ENCODE measurements at regions not wholly inside any gene's neighbourhood (a gene's known extent, or its start where the extent isn't known, plus 50 kb on each side); places are given as distances from the start of the nearest gene placed in this dataset.

DNA sequence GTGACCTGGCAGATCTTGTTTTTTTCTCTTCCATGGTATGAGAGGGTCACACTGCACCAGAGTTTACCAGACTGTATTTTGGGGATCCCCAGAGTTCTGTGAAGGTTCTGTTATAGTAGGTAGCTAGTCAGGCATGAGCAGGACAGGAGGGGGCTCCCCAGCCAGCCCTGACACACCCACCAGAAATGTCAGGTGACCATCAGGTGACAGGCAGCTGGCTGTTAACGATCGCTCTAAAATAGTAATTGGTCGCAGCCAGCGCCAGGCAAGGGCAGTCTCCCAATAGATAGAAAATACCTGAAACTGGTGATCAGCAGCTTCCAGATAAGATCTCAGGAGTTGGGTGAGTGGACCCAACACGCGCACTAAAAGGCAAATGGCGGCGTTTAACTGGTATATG is 264.9 kb downstream of the RHOU start:
- no peak for DNase-seq
- Histone ChIP-seq H3K4me3 (ENCODE audit: low read length) (no peak overlapping the region), H4K20me1 (ENCODE audit: insufficient read depth, low read length) (no peaks in the 10 kb centered on the region), H3K79me2 (ENCODE audit: low read length) (no peaks in the 10 kb centered on the region), H3F3A (ENCODE audit: insufficient read depth, low read length) (no peaks in the 10 kb centered on the region), H3K36me3 (replicated peaks; ENCODE audit: insufficient read depth, low read length) (no peaks in the 10 kb centered on the region), H3K27ac (ENCODE audit: low read length) (no peak overlapping the region), H3K9me3 (replicated peaks; ENCODE audit: insufficient read depth, low read length) (no peaks in the 10 kb centered on the region), H3K9ac (ENCODE audit: low read length) (no peak overlapping the region), H3K4me2 (ENCODE audit: low read depth, low read length) (no peak overlapping the region), H2AFZ (ENCODE audit: low read length) (no peak overlapping the region), H3K4me1 (ENCODE audit: low read length) (no peaks in the 10 kb centered on the region), H3K27me3 (replicated peaks; ENCODE audit: insufficient read depth, low read length) (no peaks in the 10 kb centered on the region), H3K9me2 (replicated peaks; ENCODE audit: insufficient read depth, low read length) (no peaks in the 10 kb centered on the region)
- TF ChIP-seq EZH2 (optimal IDR thresholded peaks at IDR 0.05; ENCODE audit: low read depth, low read length), result no peak
- no peak for TF ChIP-seq EZH2phosphoT487 (IDR thresholded peaks at IDR 0.05; ENCODE audit: low read length)
- TF ChIP-seq, protein P1, sequence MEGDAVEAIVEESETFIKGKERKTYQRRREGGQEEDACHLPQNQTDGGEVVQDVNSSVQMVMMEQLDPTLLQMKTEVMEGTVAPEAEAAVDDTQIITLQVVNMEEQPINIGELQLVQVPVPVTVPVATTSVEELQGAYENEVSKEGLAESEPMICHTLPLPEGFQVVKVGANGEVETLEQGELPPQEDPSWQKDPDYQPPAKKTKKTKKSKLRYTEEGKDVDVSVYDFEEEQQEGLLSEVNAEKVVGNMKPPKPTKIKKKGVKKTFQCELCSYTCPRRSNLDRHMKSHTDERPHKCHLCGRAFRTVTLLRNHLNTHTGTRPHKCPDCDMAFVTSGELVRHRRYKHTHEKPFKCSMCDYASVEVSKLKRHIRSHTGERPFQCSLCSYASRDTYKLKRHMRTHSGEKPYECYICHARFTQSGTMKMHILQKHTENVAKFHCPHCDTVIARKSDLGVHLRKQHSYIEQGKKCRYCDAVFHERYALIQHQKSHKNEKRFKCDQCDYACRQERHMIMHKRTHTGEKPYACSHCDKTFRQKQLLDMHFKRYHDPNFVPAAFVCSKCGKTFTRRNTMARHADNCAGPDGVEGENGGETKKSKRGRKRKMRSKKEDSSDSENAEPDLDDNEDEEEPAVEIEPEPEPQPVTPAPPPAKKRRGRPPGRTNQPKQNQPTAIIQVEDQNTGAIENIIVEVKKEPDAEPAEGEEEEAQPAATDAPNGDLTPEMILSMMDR (IDR thresholded peaks at IDR 0.05; ENCODE audit: low read length), result no peak

DNA sequence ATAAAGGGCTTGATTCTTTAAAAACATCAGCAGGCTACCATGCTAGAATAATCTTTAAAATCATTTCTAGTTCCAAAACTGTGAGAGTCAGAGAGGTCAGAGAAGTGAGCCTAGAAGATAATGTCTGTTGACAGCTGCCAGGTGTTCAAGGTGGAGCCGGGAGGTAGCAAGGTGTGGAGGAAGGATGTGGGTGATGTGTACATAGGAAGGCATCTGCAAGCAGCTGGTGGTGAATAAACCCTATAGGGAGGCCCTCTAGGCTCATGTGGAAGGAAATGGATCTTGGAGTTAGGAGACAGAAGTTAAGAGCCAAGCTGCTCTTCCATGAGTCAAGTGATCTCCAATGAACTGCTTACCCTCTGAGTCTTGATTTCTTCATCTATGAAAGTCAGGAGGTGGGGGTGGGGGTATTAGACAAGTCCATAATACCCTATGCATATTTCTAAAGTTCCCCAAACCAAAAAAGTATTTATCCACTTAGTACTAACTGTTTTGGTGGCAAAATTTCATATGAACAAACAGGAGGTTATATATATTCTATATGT is 266.3 kb downstream of the RHOU start:
- Histone ChIP-seq H3K9ac (ENCODE audit: low read length) (no peak overlapping the region), H3F3A (ENCODE audit: insufficient read depth, low read length) (no peaks in the 10 kb centered on the region), H3K4me2 (ENCODE audit: low read depth, low read length) (no peak overlapping the region), H3K4me3 (ENCODE audit: low read length) (no peak overlapping the region), H2AFZ (ENCODE audit: low read length) (no peak overlapping the region), H3K4me1 (ENCODE audit: low read length) (no peaks in the 10 kb centered on the region), H4K20me1 (ENCODE audit: insufficient read depth, low read length) (no peaks in the 10 kb centered on the region), H3K9me2 (replicated peaks; ENCODE audit: insufficient read depth, low read length) (no peaks in the 10 kb centered on the region), H3K9me3 (replicated peaks; ENCODE audit: insufficient read depth, low read length) (no peaks in the 10 kb centered on the region), H3K36me3 (replicated peaks; ENCODE audit: insufficient read depth, low read length) (no peaks in the 10 kb centered on the region), H3K27me3 (replicated peaks; ENCODE audit: insufficient read depth, low read length) (no peaks in the 10 kb centered on the region), H3K27ac (ENCODE audit: low read length) (no peak overlapping the region), H3K79me2 (ENCODE audit: low read length) (no peaks in the 10 kb centered on the region)
- DNase-seq, result no peak
- no peak for TF ChIP-seq EZH2phosphoT487 (IDR thresholded peaks at IDR 0.05; ENCODE audit: low read length)
- TF ChIP-seq, protein P1 (IDR thresholded peaks at IDR 0.05; ENCODE audit: low read length), result no peak
- TF ChIP-seq EZH2 (optimal IDR thresholded peaks at IDR 0.05; ENCODE audit: low read depth, low read length), result no peak

DNA sequence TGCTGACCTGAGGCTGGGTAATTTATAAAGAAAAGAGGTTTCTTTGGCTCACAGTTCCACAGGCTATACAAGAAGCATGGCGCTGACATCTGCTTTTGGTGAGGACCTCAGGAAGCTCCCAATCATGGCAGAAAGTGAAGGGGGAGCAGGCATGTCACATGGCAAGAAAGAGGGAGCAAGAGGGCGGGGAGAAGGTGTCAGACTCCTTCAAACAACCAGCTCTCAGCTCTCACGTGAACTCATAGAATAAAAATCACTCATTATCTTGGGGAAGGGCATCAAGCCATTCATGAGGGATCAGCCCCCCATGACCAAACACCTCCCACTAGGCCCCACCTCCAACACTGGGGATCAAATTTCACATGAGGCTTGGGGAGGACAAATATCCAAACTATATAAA is 266.8 kb downstream of the RHOU start:
- no peaks in the 10 kb centered on the region for H3K9me2 ChIP-seq (replicated peaks; ENCODE audit: insufficient read depth, low read length)
- no peaks in the 10 kb centered on the region for H4K20me1 ChIP-seq (ENCODE audit: insufficient read depth, low read length)
- H3K9me3 ChIP-seq (replicated peaks; ENCODE audit: insufficient read depth, low read length), result no peaks in the 10 kb centered on the region
- H3F3A ChIP-seq (ENCODE audit: insufficient read depth, low read length), result no peaks in the 10 kb centered on the region
- H3K79me2 ChIP-seq (ENCODE audit: low read length), result no peaks in the 10 kb centered on the region
- H3K4me1 ChIP-seq (ENCODE audit: low read length), result no peaks in the 10 kb centered on the region
- H3K27me3 ChIP-seq (replicated peaks; ENCODE audit: insufficient read depth, low read length), result no peaks in the 10 kb centered on the region
- H2AFZ ChIP-seq (ENCODE audit: low read length), result no peak overlapping the region
- DNase-seq, result no peak
- no peak overlapping the region for H3K27ac ChIP-seq (ENCODE audit: low read length)
- H3K9ac ChIP-seq (ENCODE audit: low read length), result no peak overlapping the region
- TF ChIP-seq EZH2 (optimal IDR thresholded peaks at IDR 0.05; ENCODE audit: low read depth, low read length), result no peak
- TF ChIP-seq, protein P1 (IDR thresholded peaks at IDR 0.05; ENCODE audit: low read length), result no peak
- no peak for TF ChIP-seq EZH2phosphoT487 (IDR thresholded peaks at IDR 0.05; ENCODE audit: low read length)
- no peaks in the 10 kb centered on the region for H3K36me3 ChIP-seq (replicated peaks; ENCODE audit: insufficient read depth, low read length)
- no peak overlapping the region for H3K4me2 ChIP-seq (ENCODE audit: low read depth, low read length)
- no peak overlapping the region for H3K4me3 ChIP-seq (ENCODE audit: low read length)
